ENCODE measurements at regions not wholly inside any gene's neighbourhood (a gene's known extent, or its start where the extent isn't known, plus 50 kb on each side); places are given as distances from the start of the nearest gene placed in this dataset.

- H3K36me3 ChIP-seq, result no peaks in the 10 kb centered on the region
- H3K9me3 ChIP-seq, result no peaks in the 10 kb centered on the region
- DNase-seq, result no peak
- no peak overlapping the region for H3K27ac ChIP-seq
- H3K4me1 ChIP-seq, result no peaks in the 10 kb centered on the region
- H3K27me3 ChIP-seq, result no peaks in the 10 kb centered on the region
- no peak for TF ChIP-seq CTCF (IDR thresholded peaks at IDR 0.05)
- intact Hi-C loops (cut with DNase I), result no loop called here
- no peak overlapping the region for H3K4me3 ChIP-seq
- H3K9ac ChIP-seq (ENCODE audit: low read depth in 2 of 2, low read length in 2 of 2), result no peak overlapping the region
These were observed 285.9 kb upstream of the FZD8 start for GRCh38 chr10:35927990-35928488.

- DNase-seq, result no peak
- H3K9ac ChIP-seq (ENCODE audit: low read depth in 2 of 2, low read length in 2 of 2), result no peak overlapping the region
- no peak overlapping the region for H3K27ac ChIP-seq
- H3K4me3 ChIP-seq, result no peak overlapping the region
- TF ChIP-seq CTCF (IDR thresholded peaks at IDR 0.05), result no peak
- no peaks in the 10 kb centered on the region for H3K9me3 ChIP-seq
- no peaks in the 10 kb centered on the region for H3K4me1 ChIP-seq
- no peaks in the 10 kb centered on the region for H3K27me3 ChIP-seq
- intact Hi-C loops (cut with DNase I), result no loop called here
- no peaks in the 10 kb centered on the region for H3K36me3 ChIP-seq
These were observed 285.2 kb upstream of the FZD8 start for GRCh38 chr10:35927341-35927740.

GRCh38 chr10:35926846-35927245, 284.8 kb upstream of the FZD8 start:
- Histone ChIP-seq H3K9me3 (no peaks in the 10 kb centered on the region), H3K36me3 (no peaks in the 10 kb centered on the region), H3K27ac (no peak overlapping the region), H3K9ac (ENCODE audit: low read depth in 2 of 2, low read length in 2 of 2) (no peak overlapping the region), H3K27me3 (no peaks in the 10 kb centered on the region), H3K4me3 (no peak overlapping the region), H3K4me1 (no peaks in the 10 kb centered on the region)
- intact Hi-C loops (cut with DNase I), result no loop called here
- TF ChIP-seq CTCF (IDR thresholded peaks at IDR 0.05), result no peak
- DNase-seq, result no peak

- H3K27me3 ChIP-seq, result no peaks in the 10 kb centered on the region
- DNase-seq, result no peak
- intact Hi-C loops (cut with DNase I), result no loop called here
- TF ChIP-seq CTCF (IDR thresholded peaks at IDR 0.05), result no peak
- H3K4me3 ChIP-seq, result no peak overlapping the region
- H3K9me3 ChIP-seq, result no peaks in the 10 kb centered on the region
- H3K4me1 ChIP-seq, result no peaks in the 10 kb centered on the region
- no peak overlapping the region for H3K27ac ChIP-seq
- no peaks in the 10 kb centered on the region for H3K36me3 ChIP-seq
- H3K9ac ChIP-seq (ENCODE audit: low read depth in 2 of 2, low read length in 2 of 2), result no peak overlapping the region
These were observed 283.4 kb upstream of the FZD8 start for GRCh38 chr10:35925493-35925892.

- Histone ChIP-seq H3K9me3 (no peaks in the 10 kb centered on the region), H3K4me3 (no peak overlapping the region), H3K27me3 (no peaks in the 10 kb centered on the region), H3K4me1 (no peaks in the 10 kb centered on the region), H3K27ac (no peak overlapping the region), H3K36me3 (no peaks in the 10 kb centered on the region), H3K9ac (ENCODE audit: low read depth in 2 of 2, low read length in 2 of 2) (no peak overlapping the region)
- TF ChIP-seq CTCF (IDR thresholded peaks at IDR 0.05), result no peak
- intact Hi-C loops (cut with DNase I), result no loop called here
- DNase-seq, result no peak
These were observed 282.7 kb upstream of the FZD8 start for GRCh38 chr10:35924759-35925158.
